ENCODE measurements at regions not wholly inside any gene's neighbourhood (a gene's known extent, or its start where the extent isn't known, plus 50 kb on each side); places are given as distances from the start of the nearest gene placed in this dataset.

DNA sequence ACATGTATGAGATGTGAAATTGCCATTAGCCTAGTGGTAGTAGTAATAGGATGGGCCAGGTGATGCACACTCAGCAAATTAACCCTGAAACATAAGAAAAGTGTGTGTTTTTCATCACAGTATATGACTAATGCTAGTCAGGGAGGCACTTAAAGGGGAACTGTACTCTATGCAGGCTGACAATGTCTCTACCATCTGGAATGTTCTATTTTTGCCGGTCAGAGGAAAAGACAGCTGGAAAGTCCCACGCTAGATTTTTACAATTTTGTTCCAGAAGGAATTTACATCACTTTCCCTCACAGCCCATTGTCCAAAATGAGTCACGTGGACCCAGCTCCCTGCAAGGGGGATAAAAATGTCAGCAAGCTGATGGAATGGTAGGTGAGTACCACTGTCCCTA is 746.3 kb upstream of the CHAC2 start:
- no peak for TF ChIP-seq POLR2A (IDR thresholded peaks at IDR 0.05)
- TF ChIP-seq, protein P1, sequence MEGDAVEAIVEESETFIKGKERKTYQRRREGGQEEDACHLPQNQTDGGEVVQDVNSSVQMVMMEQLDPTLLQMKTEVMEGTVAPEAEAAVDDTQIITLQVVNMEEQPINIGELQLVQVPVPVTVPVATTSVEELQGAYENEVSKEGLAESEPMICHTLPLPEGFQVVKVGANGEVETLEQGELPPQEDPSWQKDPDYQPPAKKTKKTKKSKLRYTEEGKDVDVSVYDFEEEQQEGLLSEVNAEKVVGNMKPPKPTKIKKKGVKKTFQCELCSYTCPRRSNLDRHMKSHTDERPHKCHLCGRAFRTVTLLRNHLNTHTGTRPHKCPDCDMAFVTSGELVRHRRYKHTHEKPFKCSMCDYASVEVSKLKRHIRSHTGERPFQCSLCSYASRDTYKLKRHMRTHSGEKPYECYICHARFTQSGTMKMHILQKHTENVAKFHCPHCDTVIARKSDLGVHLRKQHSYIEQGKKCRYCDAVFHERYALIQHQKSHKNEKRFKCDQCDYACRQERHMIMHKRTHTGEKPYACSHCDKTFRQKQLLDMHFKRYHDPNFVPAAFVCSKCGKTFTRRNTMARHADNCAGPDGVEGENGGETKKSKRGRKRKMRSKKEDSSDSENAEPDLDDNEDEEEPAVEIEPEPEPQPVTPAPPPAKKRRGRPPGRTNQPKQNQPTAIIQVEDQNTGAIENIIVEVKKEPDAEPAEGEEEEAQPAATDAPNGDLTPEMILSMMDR (IDR thresholded peaks at IDR 0.05): no peak

All from right lobe of liver (tissue), 4 donors.